ENCODE measurements at regions not wholly inside any gene's neighbourhood (a gene's known extent, or its start where the extent isn't known, plus 50 kb on each side); places are given as distances from the start of the nearest gene placed in this dataset.

DNA sequence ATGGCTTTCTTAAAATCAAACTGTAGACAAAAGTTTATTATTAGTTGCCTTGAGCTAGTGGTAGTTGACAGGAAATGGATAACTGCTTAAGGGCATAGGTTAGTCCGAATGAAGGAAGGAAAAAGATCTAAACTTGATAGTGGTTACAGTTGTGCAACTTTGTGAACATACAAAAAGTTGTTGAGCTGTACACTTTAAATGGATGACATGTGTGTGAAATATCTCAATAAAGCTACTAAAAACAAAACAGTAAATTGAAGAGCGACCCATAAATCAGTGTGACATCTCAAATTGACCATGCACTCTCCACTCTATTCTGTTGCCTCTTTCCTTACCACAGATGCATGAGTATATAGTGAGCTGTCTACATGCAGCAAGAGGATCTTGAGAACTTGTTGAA lies 1757.8 kb downstream of the PCDH9 start:
- 57% methylated on average over 2 of the region's 2 CpGs for WGBS
- no peaks in the 10 kb centered on the region for H3K9me3 ChIP-seq
- no peak overlapping the region for H3K4me3 ChIP-seq
- TF ChIP-seq POLR2A (IDR thresholded peaks at IDR 0.05; ENCODE audit: low read depth) (no peak), POLR2AphosphoS5 (IDR thresholded peaks at IDR 0.05) (no peak), EP300 (IDR thresholded peaks at IDR 0.05) (no peak)
- TF ChIP-seq, protein P1, sequence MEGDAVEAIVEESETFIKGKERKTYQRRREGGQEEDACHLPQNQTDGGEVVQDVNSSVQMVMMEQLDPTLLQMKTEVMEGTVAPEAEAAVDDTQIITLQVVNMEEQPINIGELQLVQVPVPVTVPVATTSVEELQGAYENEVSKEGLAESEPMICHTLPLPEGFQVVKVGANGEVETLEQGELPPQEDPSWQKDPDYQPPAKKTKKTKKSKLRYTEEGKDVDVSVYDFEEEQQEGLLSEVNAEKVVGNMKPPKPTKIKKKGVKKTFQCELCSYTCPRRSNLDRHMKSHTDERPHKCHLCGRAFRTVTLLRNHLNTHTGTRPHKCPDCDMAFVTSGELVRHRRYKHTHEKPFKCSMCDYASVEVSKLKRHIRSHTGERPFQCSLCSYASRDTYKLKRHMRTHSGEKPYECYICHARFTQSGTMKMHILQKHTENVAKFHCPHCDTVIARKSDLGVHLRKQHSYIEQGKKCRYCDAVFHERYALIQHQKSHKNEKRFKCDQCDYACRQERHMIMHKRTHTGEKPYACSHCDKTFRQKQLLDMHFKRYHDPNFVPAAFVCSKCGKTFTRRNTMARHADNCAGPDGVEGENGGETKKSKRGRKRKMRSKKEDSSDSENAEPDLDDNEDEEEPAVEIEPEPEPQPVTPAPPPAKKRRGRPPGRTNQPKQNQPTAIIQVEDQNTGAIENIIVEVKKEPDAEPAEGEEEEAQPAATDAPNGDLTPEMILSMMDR (IDR thresholded peaks at IDR 0.05), result no peak
- H3K4me1 ChIP-seq, result no peaks in the 10 kb centered on the region
- no peak for DNase-seq (ENCODE audit: extremely low spot score)
- H3K27ac ChIP-seq (replicated peaks in 1 of 4), result no peak overlapping the region
- no peaks in the 10 kb centered on the region for H3K27me3 ChIP-seq
- intact Hi-C loops (cut with DNase I), result no loop called here
- H3K36me3 ChIP-seq, result no peaks in the 10 kb centered on the region

DNA sequence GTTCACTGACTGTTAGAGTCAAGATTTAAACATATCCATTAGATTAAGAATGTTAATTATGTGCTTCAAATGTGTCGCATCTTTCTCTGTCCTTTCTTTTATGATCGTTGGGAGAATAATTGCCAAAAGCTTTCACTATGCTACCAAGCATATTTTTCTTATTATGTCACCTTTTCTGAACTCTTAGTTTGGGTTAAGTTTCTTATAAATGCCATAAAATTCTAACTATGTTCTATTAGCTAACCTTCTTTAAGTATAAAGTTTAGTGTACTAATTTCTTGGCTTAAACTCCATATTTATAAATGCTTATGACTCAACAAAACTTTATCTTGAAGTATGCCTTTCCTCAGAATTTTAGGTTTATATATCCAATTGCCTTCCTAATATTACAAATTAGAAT lies 1759.4 kb downstream of the PCDH9 start:
- TF ChIP-seq, protein P1 (IDR thresholded peaks at IDR 0.05), result no peak
- no peak for TF ChIP-seq EP300 (IDR thresholded peaks at IDR 0.05)
- TF ChIP-seq POLR2A (IDR thresholded peaks at IDR 0.05; ENCODE audit: low read depth), result no peak
- intact Hi-C loops (cut with DNase I), result no loop called here
- Histone ChIP-seq H3K9me3 (no peaks in the 10 kb centered on the region), H3K27me3 (no peaks in the 10 kb centered on the region), H3K36me3 (no peaks in the 10 kb centered on the region), H3K4me1 (no peaks in the 10 kb centered on the region), H3K27ac (replicated peaks in 1 of 4) (no peak overlapping the region), H3K4me3 (no peak overlapping the region)
- no peak for DNase-seq (ENCODE audit: extremely low spot score)
- 65% methylated on average over 2 of the region's 2 CpGs for WGBS

GRCh38 chr13:65468628-65469027 lies 1761.5 kb downstream of the PCDH9 start:
- H3K27ac ChIP-seq (replicated peaks in 1 of 4), result no peak overlapping the region
- no peak overlapping the region for H3K4me3 ChIP-seq
- intact Hi-C loops (cut with DNase I), result no loop called here
- no peaks in the 10 kb centered on the region for H3K27me3 ChIP-seq
- no peaks in the 10 kb centered on the region for H3K4me1 ChIP-seq
- no peaks in the 10 kb centered on the region for H3K36me3 ChIP-seq
- TF ChIP-seq EP300 (IDR thresholded peaks at IDR 0.05) (no peak), POLR2A (IDR thresholded peaks at IDR 0.05; ENCODE audit: low read depth) (no peak), POLR2AphosphoS5 (IDR thresholded peaks at IDR 0.05) (no peak)
- TF ChIP-seq, protein P1 (IDR thresholded peaks at IDR 0.05), result no peak
- no peak for DNase-seq (ENCODE audit: extremely low spot score)
- no peaks in the 10 kb centered on the region for H3K9me3 ChIP-seq

GRCh38 chr13:65461590-65461989 lies 1768.5 kb downstream of the PCDH9 start:
- no peak overlapping the region for H3K27ac ChIP-seq (replicated peaks in 1 of 4)
- no peak overlapping the region for H3K4me3 ChIP-seq
- intact Hi-C loops (cut with DNase I), result no loop called here
- WGBS, result 85% methylated on average over 6 of the region's 6 CpGs
- DNase-seq (ENCODE audit: extremely low spot score), result no peak
- TF ChIP-seq EP300 (IDR thresholded peaks at IDR 0.05) (no peak), POLR2A (IDR thresholded peaks at IDR 0.05; ENCODE audit: low read depth) (no peak), POLR2AphosphoS5 (IDR thresholded peaks at IDR 0.05) (no peak)
- TF ChIP-seq, protein P1 (IDR thresholded peaks at IDR 0.05), result no peak
- H3K9me3 ChIP-seq, result no peaks in the 10 kb centered on the region
- no peaks in the 10 kb centered on the region for H3K27me3 ChIP-seq
- H3K36me3 ChIP-seq, result no peaks in the 10 kb centered on the region
- H3K4me1 ChIP-seq, result no peaks in the 10 kb centered on the region

GRCh38 chr13:65460136-65460535 lies 1770.0 kb downstream of the PCDH9 start:
- 76% methylated on average over 1 of the region's 1 CpG for WGBS
- Histone ChIP-seq H3K27me3 (no peaks in the 10 kb centered on the region), H3K4me3 (no peak overlapping the region), H3K9me3 (no peaks in the 10 kb centered on the region), H3K4me1 (no peaks in the 10 kb centered on the region), H3K36me3 (no peaks in the 10 kb centered on the region), H3K27ac (replicated peaks in 1 of 4) (no peak overlapping the region)
- intact Hi-C loops (cut with DNase I), result no loop called here
- DNase-seq (ENCODE audit: extremely low spot score), result no peak
- TF ChIP-seq, protein P1 (IDR thresholded peaks at IDR 0.05), result no peak
- TF ChIP-seq POLR2A (IDR thresholded peaks at IDR 0.05; ENCODE audit: low read depth) (no peak), EP300 (IDR thresholded peaks at IDR 0.05) (no peak), POLR2AphosphoS5 (IDR thresholded peaks at IDR 0.05) (no peak)

Data from esophagus muscularis mucosa (tissue), 4 donors.